IPS-NIHi11 (cell line): ENCODE measurements at regions not wholly inside any gene's neighbourhood (a gene's known extent, or its start where the extent isn't known, plus 50 kb on each side); places are given as distances from the start of the nearest gene placed in this dataset.

Experiments used
- DNase-seq: peaks from one replicate; pipeline ENCODE4 v3.0.0; 2012; ENCODE audit warnings: mixed read lengths, low spot score

DNA sequence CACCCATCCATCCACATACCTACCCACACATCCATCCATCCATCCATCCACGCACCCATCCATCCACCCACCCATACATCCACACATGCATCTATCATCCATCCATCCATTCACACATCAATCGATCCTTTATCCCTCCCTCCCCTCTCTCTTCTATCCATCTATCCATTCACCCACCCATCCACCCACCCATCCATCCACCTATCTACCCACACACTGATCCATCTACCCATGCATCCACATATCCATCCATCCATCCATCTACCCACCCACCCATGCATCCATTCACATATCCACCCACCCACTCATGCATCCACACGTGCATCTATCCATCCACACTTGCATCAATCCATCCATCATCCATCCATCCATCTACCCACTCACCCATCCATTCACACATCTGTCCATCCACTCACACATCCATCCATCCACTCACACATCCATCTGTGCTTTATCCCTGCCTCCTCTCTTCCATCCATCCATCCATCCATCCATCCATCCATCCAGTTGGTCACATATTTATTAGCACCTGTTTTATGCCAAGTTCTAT, 366.1 kb downstream of the CTTN start:
- no peak for DNase-seq

DNA sequence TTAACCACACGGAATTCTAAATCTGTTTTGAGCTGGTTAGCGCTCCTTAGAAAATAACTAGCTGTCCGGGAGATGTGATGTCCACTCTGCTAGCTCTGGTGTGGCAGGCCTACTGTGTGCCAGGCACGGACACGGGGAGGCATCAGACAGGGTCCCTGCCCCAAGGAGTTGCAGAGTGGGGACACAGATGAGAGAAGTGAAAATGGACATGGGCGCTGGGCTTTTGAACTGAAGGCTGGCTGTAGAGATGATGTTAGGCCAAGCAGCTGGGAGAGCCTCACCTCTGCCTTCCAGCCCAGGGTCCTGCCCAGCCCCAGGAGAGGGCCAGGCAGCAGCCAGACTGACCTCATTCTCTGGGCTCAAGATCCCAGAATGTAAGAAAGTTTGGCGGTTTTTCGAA, 368.6 kb downstream of the CTTN start:
- no peak for DNase-seq

DNA sequence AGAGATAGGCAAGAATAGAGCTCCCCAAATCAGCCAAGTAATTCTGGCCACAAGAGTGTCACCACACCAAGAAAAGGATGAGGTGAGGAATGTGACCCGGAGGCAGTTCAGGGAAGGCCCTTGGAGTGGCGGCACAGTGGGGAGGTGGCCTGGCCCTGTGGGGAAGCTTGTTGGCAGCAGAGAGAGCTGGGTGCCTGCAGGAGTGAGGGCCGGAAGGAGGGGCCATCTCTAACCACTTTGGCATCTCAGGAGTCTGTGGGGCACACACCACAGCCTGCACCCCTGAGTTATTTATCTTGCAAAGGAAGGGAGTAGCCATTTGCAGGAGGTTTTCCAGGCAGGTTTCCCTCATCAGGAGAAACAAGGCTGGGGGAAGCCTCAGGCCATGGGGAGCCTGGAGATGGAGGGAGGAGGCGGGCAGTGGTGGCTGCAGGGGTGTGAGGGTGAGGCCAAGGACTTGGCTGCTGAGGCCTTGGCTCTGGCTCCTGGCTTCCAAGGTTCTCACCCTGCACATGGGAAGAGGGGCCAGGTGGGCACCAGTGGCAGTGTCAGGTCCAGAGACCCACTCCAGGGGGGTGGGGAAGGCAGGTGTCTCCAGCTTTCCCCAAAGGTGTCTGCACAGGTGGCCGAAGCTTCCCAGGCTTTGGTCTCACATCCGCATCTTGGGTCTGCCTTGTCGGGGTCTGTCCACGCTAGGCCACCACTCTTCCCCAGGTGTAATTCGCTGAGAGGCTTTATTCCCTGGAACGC, 370.2 kb downstream of the CTTN start:
- no peak for DNase-seq

DNA sequence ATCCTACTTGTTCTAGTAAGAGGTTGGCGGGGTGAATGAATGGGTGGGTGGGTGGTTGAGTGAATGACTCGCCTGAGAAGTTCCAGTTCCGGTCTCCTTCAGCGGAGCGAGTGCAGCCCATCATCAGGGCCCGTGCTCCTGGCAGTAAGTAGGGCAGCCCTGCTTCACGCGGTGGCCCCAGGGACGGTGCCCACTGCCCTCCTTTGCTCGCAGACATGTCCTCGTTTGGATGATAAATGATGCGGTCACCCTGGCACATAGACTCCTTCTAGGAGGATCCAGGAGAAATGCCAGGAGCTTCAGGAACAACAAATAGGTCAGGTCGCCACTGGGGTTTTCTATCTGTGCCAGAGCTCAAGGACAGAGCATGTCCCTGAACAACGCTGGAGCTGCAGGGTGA, 370.8 kb downstream of the CTTN start:
- DNase-seq, result no peak

DNA sequence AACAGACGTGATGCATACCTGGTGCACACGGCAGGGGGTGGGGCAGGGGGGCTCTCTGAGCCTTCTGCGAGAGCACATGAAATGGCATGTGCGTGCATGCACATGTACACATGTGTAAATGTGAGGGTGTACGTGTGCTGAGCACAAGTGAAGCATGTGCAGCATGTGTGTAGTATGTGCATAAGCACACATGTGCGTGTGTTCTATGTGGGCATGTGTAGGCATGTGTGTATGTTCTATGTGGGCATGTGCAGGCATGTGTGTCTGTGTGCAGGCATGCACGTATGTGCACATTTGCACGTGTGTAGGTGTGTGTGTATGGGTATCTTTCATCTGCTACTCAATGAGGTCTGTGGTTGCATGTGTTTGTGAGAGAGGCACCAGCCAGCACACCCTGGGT, 371.2 kb downstream of the CTTN start:
- no peak for DNase-seq

DNA sequence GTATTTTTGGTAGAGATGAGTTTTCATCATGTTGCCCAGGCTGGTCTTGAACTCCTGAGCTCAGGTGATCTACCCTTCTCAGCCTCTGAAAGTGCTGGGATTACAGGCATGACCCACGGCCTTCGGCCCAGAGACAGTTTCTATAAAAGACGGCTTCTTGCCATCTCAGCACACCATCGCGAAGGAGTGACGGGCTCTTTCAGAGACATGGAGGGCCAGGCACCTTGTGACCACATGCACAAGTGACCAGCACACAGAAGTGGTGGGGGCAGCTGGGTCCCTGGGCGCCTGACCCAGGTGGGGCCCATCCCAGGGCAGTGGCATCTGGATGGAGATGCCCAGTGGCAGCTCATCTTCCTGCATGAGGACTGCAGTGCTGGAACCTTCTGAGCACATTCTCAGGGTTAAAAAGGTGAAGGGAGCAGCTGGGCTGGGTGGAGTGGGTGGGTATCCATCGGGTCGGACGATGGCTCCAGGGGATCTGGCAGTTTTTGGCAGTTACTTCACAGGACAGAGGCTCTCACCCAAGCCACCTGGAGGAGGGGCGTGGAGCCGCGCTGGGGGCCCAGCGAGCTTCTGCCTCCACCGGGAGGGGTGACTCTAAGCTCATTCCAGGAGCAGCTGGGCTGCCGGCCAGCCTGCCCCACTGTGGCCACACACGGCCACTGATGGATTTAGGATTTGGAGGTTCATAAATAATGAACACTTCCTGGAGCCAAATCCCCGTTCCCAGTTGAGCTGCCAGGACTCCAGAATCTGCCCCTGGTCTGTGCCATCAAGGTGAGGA, 373.0 kb downstream of the CTTN start:
- peak; percentile 45 for DNase-seq

DNA sequence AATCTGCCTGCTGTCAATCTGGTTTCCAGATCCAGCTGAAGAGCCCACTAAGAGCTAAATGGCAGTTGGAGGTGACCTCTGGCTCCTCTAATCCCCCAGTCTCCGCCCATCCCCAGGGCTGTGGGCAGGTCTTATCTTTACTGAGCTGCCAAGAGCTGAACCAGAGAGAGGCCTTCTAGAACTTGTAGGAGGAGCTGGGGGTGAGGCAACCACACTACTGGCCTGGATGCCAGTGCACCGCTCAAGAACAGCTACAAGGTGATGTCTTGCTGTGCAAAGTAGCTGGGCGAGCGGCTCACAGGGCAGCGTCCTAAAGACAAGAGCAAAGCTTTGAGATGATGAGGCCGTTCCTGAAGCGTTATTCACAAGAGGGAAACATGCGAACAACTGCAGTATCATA, 374.6 kb downstream of the CTTN start:
- DNase-seq, result peak; percentile 64

DNA sequence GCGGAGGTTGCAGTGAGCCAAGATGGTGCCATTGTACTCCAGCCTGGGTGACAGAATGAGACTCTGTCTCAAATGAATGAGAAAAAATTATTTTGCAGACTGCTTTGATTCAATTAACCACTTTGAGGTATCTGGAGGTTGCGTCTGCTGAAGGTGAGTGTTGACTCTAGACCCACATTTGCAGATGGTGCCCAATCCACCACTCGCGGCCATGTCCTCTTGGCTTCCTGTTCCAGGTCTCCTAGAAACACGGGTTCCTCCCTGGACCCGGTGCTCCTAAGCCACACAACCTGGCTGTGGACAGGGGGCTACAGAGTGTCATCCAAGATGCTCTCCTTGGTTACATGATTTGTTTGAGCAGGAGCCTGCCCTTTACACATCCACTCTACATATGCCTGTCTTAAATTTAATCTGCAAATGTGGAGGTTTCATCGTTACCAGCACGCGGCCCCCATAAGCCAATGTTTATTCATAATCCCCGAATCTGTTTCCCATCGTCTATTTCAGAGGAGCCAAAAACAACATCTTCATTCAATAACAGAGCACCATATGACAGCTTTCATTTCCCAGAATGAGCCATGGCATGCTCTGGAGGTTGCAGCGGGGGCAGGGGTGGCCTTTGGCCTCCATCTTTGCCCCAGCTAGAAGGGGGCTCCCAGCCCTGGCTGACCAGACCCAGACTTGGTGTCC, 377.2 kb downstream of the CTTN start:
- no peak for DNase-seq

DNA sequence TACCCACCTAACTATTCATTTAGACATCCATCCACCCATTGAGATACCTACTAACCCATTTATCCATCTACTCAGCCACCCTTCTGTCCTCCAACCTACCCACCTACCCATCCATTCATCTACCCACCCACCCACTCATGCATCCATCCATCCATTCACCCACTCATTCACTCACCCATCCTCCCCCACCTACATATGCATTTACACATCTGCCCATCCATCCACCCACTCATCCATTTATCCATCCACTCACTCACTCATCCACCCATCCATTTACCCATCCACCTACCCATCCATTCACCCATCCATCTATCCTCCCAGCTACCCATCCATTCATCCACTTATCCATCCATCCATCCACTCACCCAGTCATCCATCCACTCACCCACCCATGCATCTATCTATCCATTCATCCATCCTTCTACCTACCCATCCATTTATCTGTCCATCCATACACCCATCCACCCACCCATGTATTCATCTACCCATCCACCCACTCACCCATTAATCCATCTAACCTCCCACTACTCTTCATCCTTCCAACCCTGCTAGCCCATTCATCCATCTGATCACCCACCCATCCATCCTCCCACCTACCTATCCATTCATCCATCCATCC, 378.7 kb downstream of the CTTN start:
- DNase-seq, result no peak

DNA sequence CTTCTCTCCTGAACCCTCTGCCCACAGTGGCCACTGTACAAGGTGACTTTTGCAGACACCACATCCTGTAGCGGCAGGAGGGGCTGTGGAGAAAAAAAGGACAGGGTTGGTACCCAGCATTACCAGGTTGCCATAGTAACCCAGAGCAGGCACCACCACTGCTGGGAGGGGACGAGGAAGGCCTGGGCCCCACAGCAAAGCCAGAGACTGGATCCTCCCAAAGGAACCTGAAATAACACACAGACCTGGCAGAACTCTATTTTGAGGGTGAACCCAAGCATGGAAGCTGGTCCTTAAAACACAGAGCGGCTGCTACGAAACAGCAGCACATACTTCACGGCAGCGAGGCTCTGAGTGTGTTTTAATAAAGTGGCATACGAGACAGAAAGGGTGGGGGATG, 380.6 kb downstream of the CTTN start:
- no peak for DNase-seq

DNA sequence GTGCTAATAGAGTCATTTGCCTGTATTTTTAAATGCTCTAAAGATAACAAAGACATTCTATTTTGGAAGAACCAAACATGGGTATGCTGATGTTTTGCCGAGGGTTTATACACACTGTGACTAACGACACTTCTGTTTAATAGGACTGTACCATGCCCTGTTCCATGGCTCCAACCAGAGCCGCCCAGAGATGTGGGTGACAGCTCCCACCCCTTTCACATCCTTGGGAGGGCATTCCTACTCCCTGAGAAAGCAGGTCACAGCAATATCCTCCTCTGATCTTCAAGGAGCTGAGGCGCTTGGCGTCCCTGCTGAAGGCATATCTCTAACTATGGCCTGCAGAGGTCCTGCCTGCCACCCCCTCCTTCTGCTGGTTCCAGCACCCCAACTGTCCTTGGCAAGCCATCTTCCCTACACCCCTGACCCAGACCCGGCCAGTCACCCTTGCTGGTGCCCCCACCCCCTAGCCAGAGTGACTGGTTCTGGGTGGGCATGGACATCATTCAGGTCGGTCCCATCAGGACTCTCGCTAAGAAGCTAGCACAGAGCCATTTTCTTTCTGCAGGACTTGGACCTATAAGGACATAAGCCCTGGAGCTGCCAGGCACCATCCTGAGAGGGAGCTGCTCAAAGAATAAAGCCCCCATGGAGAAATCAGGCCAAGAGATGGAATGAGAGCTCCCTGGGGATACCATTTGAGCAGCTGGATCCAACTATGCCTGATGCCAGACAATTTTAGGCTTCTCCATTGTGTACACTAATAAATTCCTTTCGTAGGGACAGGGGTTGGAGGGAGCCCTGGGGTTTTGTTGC, 381.3 kb downstream of the CTTN start:
- no peak for DNase-seq

DNA sequence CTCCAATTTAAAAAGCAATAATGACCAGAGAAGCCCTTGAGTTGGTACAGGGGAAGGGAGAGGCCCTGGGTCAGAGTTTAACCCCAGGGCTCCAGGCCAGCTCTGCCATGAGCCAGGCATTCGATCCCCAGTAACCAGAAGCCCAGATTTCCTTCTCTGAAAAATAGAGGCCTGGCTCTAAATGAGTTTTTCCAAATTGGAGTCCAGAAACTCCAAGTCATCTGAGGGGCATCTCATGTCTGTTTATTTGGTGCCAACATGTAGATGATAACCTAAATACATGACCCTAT, 381.9 kb downstream of the CTTN start:
- DNase-seq, result no peak

DNA sequence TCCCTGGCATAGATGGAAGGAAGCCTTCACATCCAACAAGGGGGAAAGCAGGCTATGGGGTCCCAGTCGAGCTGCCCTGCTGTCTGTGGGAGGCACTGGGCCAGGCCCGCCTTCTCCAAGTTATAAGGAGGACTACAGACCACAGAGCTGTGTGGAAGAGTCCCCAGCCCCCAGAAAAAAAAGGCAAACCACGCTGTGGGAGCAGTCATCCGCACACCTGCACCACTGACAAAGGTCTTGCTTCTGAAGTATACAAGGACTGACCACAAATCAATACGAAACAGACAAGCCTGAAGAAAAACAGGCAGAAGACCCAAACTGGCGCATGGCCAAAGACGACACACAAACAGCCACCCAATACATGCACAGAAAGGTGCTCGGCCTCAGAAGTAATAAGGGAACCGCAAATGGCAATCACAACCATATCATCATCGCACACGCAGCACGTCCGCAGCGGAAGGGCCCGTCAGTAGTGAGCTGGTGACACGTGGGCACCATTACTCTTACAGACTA, 384.1 kb downstream of the CTTN start:
- DNase-seq, result no peak

DNA sequence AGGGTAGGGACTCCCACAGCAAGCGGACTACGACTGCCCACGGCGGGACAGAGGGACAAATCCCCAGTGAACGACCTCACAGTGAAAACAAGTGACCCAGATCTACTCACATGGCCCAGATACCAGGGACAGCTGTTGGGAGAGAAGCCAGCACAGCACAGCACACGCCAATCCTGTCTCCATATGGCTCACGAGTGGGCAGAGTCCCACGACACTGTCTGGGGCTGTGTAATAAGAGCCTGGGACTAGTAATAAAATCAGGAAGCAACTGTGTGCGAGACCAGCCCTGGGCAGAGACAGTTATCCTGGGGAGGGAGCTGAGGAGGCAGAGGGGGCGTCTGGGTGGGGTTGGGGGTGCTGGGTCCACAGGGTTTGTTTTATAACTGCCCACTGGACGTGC, 385.0 kb downstream of the CTTN start:
- no peak for DNase-seq

DNA sequence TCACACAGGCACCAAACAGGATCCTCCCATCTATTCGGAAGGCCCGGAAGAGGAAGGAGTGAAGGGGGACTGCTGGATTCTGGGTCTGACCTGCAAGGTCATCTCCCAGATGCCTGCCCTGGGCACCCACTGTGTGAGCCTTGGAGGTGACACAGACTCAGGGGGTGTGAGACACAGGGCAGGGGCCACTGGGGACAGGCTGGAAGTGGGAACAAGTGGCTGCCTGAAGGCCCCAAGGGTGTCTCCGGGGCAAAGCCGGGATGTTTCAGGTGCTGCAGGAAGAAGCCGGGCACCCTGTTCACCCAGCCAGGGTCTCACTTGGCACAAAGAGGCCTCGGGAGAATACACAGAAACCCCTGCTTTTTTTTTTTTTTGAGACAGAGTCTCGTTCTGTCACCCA, 385.5 kb downstream of the CTTN start:
- DNase-seq, result no peak

DNA sequence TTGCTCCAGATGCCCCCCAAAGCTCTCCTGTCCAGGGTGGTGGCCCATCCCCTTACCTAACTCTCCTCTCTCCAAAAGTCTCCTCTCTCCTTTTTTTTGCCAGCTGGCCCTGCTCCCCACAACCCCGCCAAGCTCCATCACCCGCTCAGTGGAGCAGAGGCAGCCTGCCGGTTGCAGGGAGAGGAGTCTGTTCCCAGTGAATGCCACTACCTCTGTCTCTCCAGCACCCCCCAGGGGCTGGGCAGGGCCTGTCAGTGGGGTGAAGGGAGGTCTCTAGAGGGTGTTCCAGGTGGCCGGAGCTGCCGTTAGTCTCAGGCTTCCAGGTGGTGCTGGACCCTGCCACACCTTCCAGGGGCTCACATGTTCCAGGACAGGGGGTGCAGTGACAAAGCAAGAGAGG, 387.0 kb downstream of the CTTN start:
- no peak for DNase-seq

DNA sequence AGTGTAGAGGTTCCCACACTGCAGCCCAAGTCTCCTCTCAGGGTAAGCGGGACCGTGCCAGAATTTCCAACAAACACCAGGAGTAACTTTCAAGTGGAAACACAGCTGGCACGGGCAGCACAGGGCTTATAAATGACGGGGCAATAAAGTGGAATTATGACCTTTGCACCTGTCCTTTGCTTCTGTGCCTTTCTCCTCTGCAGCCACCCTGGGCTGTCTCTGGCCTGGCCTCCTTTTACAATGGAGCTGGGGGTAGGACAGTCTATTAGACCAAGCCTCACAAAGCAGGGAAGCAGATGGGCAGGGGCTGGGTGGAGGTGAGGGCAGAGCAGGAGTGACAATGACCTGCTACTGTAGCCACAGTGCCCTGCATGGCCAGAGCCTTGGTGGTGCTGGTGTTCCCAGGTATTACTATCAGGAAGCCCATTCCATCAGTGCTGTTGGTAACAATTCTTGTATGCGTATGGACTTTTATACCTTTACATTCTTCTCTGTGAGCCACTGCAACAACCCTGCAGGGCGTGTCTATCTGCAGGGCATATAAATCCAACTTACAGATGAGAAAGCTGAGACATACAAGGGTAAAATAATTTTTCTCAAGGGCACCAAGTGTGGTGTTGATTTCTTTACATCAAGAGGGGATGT, 387.8 kb downstream of the CTTN start:
- DNase-seq, result no peak

DNA sequence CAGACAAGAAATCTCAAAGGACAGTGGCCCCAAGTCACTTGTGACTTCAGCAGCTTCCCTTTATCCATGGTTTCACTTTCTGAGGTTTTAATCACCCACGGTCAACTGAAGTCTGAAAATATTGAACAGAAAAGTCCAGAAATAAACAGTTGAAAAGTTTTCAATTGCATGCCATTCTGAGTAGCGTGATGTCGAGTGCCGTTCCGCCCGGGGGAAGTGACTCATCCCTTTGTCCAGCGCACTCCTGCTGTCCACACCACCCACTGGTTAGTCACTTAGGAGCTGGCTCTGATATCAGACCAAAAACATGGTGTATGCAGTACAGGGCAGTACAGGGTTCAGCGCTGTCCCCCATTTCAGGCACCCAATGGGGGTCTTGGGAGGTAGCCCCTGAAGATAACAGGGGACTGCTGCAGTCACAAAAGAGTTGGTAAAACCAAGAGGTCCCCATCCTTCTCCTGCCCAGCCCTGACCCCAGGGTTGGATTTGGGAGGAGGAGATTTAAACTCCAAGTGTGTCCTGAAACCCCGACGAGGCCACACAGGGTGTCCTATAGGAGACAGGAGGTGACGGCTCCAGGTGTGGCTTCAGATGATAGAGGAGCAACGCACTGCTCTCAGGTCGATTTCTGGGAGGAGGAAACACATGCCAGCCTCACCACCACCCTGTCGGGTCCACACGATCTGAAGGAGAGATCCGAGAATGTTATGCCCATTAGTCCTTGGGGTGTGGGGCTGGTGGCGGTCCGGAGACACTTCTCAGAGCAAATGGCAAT, 390.1 kb downstream of the CTTN start:
- no peak for DNase-seq

DNA sequence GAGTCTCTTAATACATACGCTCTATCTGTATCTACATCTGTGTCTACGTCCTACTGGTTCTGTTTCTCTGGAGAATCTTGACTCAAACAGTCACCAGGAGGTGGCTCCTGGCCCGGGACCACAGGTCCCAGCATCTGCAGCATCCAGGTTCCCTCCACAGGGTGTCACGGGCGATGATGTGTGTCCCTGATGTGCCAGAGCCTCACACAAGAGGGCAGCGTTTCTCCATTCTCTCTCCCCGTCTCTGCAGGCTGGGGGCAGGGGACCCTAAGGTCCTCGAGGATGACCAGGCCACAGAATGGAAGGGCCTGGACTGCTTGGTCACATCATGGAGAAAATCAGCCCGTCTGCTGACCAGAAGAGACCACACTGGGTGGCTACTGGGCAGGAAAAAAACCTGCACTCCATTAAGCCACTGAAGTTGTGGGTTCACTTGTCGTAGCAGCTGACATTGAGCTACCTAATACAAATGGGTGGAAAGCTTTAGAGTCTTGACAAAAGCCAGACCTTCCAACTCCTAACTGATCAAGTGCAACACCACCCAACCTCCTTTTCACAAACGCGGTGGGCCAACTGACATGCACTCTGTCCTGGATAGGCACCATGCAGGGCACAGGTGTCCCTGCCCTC, 392.5 kb downstream of the CTTN start:
- peak; percentile 66 for DNase-seq
